Ovary (tissue), 7 donors: ENCODE measurements at regions not wholly inside any gene's neighbourhood (a gene's known extent, or its start where the extent isn't known, plus 50 kb on each side); places are given as distances from the start of the nearest gene placed in this dataset.

ENCODE experiments used
- DNase-seq, 5 donors: peaks; one replicate each; pipeline ENCODE4 v3.0.0-alpha.2; 2019 to 2020
- H3K27ac ChIP-seq, 2 donors: fragments of 200-600 bp; one replicate each; pipeline versions ENCODE4 v1.5.1 to v1.8.0; 2019 to 2022
- H3K27me3 ChIP-seq: fragments of 200-600 bp; one replicate; pipeline ENCODE4 v1.8.0; 2022
- H3K36me3 ChIP-seq: fragments of 200-600 bp; sonication (generic); one replicate; pipeline ENCODE4 v1.5.1; 2019
- H3K4me1 ChIP-seq: one replicate; pipeline ENCODE4 v1.8.1; 2013; ENCODE audit warnings: mild to moderate bottlenecking, moderate library complexity; ENCODE audit not compliant: insufficient read depth
- H3K4me3 ChIP-seq: fragments of 200-600 bp; sonication (generic); one replicate; pipeline ENCODE4 v1.5.1; 2017
- H3K9me3 ChIP-seq, 2 donors: fragments of 200-600 bp in 1 of 2; sonication (generic) in 1 of 2; one replicate each; pipeline versions ENCODE4 v1.5.1 to v1.8.1; 2013 to 2019; ENCODE audit warnings: mild to moderate bottlenecking in 1 of 2, moderate library complexity in 1 of 2
- CTCF ChIP-seq, 3 donors: fragments of 450-650 bp in 2 of 3; fragments of 200-600 bp in 1 of 3; IDR thresholded peaks; one replicate each; pipeline versions ENCODE4 v1.5.1 to v1.8.0; 2016 to 2022; ENCODE audit warnings: antibody characterized with exemption in 3 of 3, mild to moderate bottlenecking in 1 of 3
- EP300 ChIP-seq: sonication (generic); formaldehyde crosslinking; IDR thresholded peaks from one replicate; pipeline ENCODE4 v1.6.1; 2017; ENCODE audit warnings: antibody characterized with exemption
- POLR2A ChIP-seq: fragments of 450-650 bp; IDR thresholded peaks from one replicate; pipeline ENCODE4 v1.6.1; 2017; ENCODE audit warnings: antibody characterized with exemption, mild to moderate bottlenecking, moderate library complexity
- WGBS, 3 donors: extraction: QIAGEN DNeasy Blood & Tissue Kit in 1 of 3; methylation state at CpG; one replicate each; pipeline versions ENCODE4 v1.1.5 to v1.1.7; 2013 to 2017; 5-methylcytosine and 5-hydroxymethylcytosine counted together
- intact Hi-C, 4 donors: fragments of 100-400 bp; cut with DNase I; formaldehyde crosslinking; loops; one replicate each; pipeline versions ENCODE4 v1.11.0 to v1.15.1; 2022 to 2023
- donor health status: DM: no; HTN: no; CAD: no; lungs with moderate emphysema.
- donor health status: DM: no; HTN: no; CAD: no.
- donor health status: Bipolar disorder and iron deficiency.
- donor health status: DM: no; HTN: no; CAD: no.
- donor health status: DM: yes; HTN: yes; CAD: no.

DNA sequence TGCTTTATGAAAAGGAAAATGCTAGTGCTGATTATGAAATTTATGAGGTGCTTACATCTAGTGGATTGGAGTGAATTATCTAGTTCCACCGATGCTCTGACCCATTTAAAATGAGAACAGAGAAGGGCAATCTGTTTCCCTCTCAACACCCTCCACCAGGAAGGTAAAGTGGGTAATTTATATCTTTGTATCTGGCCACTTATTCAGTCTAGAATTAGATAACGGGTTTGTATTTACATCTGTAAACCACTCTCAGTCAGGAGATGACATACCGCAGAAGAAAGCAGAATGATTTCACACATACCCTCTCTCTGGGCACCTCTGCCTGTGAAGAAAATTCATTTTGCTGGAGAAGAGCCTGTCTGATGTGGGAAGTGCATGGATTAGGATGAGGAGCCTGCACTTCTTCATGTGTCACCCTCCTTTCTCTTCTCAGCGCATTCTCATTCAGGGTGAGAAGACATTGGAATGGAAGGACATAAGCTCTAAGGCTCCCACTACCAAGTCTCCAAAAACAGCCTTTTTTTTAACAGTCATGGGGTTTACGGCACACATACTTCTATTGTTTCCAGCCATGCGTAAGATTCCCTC lies 646.7 kb upstream of the SALL1 start:
- intact Hi-C loops: no loop called here
- H3K36me3 ChIP-seq: no peaks in the 10 kb centered on the region
- no peak overlapping the region for H3K27ac ChIP-seq
- WGBS, 3 donors: 44 to 57% (median 56%) methylated on average over 6 of the region's 6 CpGs
- H3K4me3 ChIP-seq: no peak overlapping the region
- H3K4me1 ChIP-seq: no peaks in the 10 kb centered on the region
- no peaks in the 10 kb centered on the region for H3K9me3 ChIP-seq
- TF ChIP-seq CTCF (IDR thresholded peaks at IDR 0.05) (no peak), POLR2A (no peak), EP300 (no peak)
- DNase-seq: no peak
- H3K27me3 ChIP-seq: no peaks in the 10 kb centered on the region

DNA sequence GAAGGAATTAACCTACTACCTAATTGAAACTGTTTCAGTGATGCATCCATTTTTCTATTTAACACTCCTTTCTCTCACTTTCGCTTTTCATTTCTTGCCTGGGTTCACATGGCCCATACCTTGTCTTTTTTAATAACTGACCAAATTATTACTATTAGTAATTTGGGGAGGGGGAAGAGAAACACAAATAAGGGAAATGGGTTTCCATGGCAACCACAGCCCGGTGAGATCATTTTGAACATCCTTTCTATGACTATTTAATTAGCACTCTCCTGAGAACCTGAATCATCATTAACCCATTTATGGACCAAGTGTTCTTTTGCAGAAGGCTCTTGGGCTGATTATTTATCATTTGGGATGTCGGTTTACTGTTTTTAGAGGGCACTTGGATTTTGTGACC lies 628.2 kb upstream of the SALL1 start:
- no peak for TF ChIP-seq POLR2A
- no peak for TF ChIP-seq CTCF (IDR thresholded peaks at IDR 0.05)
- TF ChIP-seq EP300: no peak
- Histone ChIP-seq H3K4me3 (no peak overlapping the region), H3K4me1 (no peaks in the 10 kb centered on the region), H3K9me3 (no peaks in the 10 kb centered on the region), H3K27ac (no peak overlapping the region), H3K27me3 (no peaks in the 10 kb centered on the region), H3K36me3 (no peaks in the 10 kb centered on the region)
- no peak for DNase-seq
- intact Hi-C loops: no loop called here
- 72 to 73% (median 73%) methylated on average over 3 of the region's 3 CpGs for WGBS, 3 donors

DNA sequence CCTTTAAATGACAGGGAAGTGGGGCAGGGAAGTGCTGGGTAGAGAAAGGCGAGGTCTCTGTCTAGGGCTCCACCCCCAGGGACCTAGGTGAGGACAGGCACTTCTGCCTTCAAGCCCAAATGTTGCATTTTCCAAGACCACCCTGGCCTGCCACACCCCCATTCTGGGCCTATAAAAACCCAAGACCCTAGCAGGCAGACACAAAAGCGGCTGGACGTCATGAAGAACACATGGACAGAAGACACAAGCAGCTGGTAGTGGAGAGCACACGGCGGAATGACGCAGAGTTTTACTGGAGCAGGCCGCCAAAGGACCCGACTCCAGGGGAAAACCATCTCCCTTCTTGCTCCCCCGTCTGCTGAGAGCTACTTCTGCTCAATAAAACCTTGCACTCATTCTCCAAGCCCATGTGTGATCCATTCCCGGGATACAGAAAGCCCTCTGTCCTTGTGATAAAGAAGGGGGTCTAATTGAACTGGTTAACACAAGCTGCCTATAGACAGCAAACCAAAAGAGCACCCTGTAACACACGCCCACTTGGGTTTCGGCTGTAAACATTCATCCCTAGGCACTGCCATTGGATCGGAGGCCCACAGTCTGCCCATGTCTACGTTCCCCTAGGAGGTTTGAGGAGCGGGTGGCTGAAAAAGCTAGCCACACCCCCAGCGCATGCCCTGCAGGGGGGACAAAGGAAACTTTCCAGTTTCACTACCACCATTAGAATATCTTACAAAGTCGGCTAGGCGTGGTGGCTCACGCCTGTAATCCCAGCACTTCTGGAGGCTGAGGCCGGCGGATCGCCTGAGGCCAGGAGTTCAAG lies 622.2 kb upstream of the SALL1 start:
- 79 to 83% (median 82%) methylated on average over 22 of the region's 22 CpGs for WGBS, 3 donors
- TF ChIP-seq EP300: no peak
- TF ChIP-seq POLR2A: no peak
- no peak for TF ChIP-seq CTCF (IDR thresholded peaks at IDR 0.05)
- no peak for DNase-seq

DNA sequence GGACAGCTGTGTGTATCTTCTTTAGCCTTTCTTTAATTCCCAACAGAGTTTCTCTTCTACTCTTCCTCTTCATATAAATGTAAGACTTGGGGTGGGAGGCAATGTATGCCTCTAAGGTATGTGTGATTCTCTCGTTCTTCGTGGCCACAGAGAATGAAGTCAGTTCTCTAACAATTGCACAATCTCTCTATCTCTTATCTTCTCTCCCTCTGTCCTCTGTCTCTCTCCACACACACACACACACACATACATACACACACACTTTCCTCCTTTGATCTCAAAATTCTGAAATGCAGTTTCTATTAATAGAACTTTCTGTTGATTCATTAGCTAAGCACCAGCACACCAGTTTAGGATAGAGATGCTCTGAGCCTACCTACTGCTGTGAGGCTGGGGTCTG lies 615.7 kb upstream of the SALL1 start:
- DNase-seq: no peak
- Histone ChIP-seq H3K27me3 (no peaks in the 10 kb centered on the region), H3K36me3 (no peaks in the 10 kb centered on the region), H3K27ac (no peak overlapping the region), H3K4me1 (no peaks in the 10 kb centered on the region), H3K4me3 (no peak overlapping the region), H3K9me3 (no peaks in the 10 kb centered on the region)
- intact Hi-C loops: no loop called here
- 57 to 63% (median 59%) methylated on average over 2 of the region's 2 CpGs for WGBS, 3 donors
- TF ChIP-seq CTCF (IDR thresholded peaks at IDR 0.05) (no peak), EP300 (no peak), POLR2A (no peak)

More for the DNA sequence above, 622.2 kb upstream of the SALL1 start:
- Histone ChIP-seq H3K36me3 (no peaks in the 10 kb centered on the region), H3K4me3 (no peak overlapping the region), H3K27me3 (no peaks in the 10 kb centered on the region), H3K4me1 (no peaks in the 10 kb centered on the region), H3K9me3 (no peaks in the 10 kb centered on the region), H3K27ac (no peak overlapping the region)
- intact Hi-C loops: no loop called here
